K562 (cell line): ENCODE measurements at regions not wholly inside any gene's neighbourhood (a gene's known extent, or its start where the extent isn't known, plus 50 kb on each side); places are given as distances from the start of the nearest gene placed in this dataset.

ENCODE experiments used
- ATAC-seq: fragments of 200-7000 bp; cut with Tn5 transposase; 3 replicates; pipeline ENCODE4 v1.9.1; 2020; ENCODE audit warnings: moderate library complexity
- BruUV-seq: library from RNA; stranded (reverse); fragments of 400-500 nt; replicated peaks from 2 replicates; lab custom pipeline; 2021; lab: Mats Ljungman, UMichigan
- CTCF ChIA-PET: fragments of 300-600 bp; formaldehyde crosslinking; extraction: SDS; loops from one replicate; lab custom pipeline; 2021; ENCODE audit warnings: low intra/inter-chr PET ratio; lab: Yijun Ruan, JAX
- POLR2A ChIA-PET: fragments of 300-600, 350-650 bp; sonication (Branson Sonifier 250); formaldehyde crosslinking; extraction: SDS; loops from one replicate; lab custom pipeline; 2021; ENCODE audit warnings: antibody characterized with exemption, inconsistent platforms; lab: Yijun Ruan, JAX
- DNase-seq, 4 experiments: peaks; one replicate each; pipeline versions ENCODE4 v3.0.0 to v3.0.0-alpha.2; 2011 to 2018; ENCODE audit warnings: low spot score in 3 of 4, mixed read lengths in 3 of 4; ENCODE audit errors: extremely low read depth in 1 of 4
- FAIRE-seq: peaks from 2 replicates; lab custom pipeline; 2011; peaks lifted over from hg19 to GRCh38; lab: Jason Lieb, UNC
- H2AFZ ChIP-seq: 2 replicates; pipeline ENCODE4 v1.6.0; 2011; ENCODE audit warnings: low read depth, low read length, control low read depth, inconsistent platforms
- H3K27ac ChIP-seq: fragments of 200-600 bp; 3 replicates; pipeline ENCODE4 v1.8.0; 2011; ENCODE audit warnings: low read depth, mild to moderate bottlenecking, control low read depth, inconsistent platforms, low read length, moderate library complexity, mixed read lengths; ENCODE audit errors: extremely low read depth
- H3K27me3 ChIP-seq, 2 experiments: fragments of 300-600 bp in 1 of 2; 2 replicates in 1 of 2; 3 replicates in 1 of 2; pipeline versions ENCODE4 v1.6.0 to v1.8.0; 2011; ENCODE audit warnings: inconsistent platforms in 2 of 2, low read length in 2 of 2, mild to moderate bottlenecking in 1 of 2, mixed read lengths in 1 of 2, moderate library complexity in 1 of 2; ENCODE audit not compliant: control insufficient read depth in 2 of 2, insufficient read depth in 2 of 2
- H3K36me3 ChIP-seq: fragments of 300-600 bp; 3 replicates; pipeline ENCODE4 v1.8.0; 2011; ENCODE audit warnings: mild to moderate bottlenecking, low read length, inconsistent platforms; ENCODE audit not compliant: control insufficient read depth, insufficient read depth
- H3K4me1 ChIP-seq, 2 experiments: fragments of 200-600 bp in 1 of 2; replicated peaks in 1 of 2; 2 replicates in 1 of 2; 3 replicates in 1 of 2; pipeline versions ENCODE4 v1.5.1 to v1.8.0; 2011; ENCODE audit warnings: inconsistent platforms in 2 of 2, low read length in 2 of 2, mild to moderate bottlenecking in 1 of 2, mixed read lengths in 1 of 2, moderate library complexity in 1 of 2; ENCODE audit not compliant: control insufficient read depth in 2 of 2, insufficient read depth in 2 of 2
- H3K4me2 ChIP-seq: 2 replicates; pipeline ENCODE4 v1.6.1; 2011; ENCODE audit warnings: low read length, control low read depth, inconsistent platforms, mixed read lengths; ENCODE audit not compliant: insufficient read depth
- H3K4me3 ChIP-seq: fragments of 200-600 bp; sonication (generic), shearing (Covaris generic); 2 replicates; pipeline ENCODE4 v1.5.1; 2016; ENCODE audit warnings: control low read depth, inconsistent platforms
- H3K79me2 ChIP-seq: fragments of 200-600 bp; 3 replicates; pipeline ENCODE4 v1.8.0; 2011; ENCODE audit warnings: low read length, inconsistent platforms; ENCODE audit not compliant: control insufficient read depth, insufficient read depth
- H3K9ac ChIP-seq, 2 experiments: 2 replicates each; pipeline versions ENCODE4 v1.6.0 to v1.6.1; 2011; ENCODE audit warnings: low read depth in 2 of 2, low read length in 2 of 2, control low read depth in 1 of 2, inconsistent platforms in 1 of 2, mild to moderate bottlenecking in 1 of 2, mixed read lengths in 1 of 2; ENCODE audit not compliant: insufficient read depth in 1 of 2
- H3K9me1 ChIP-seq: one replicate; pipeline ENCODE4 v1.6.0; 2011; ENCODE audit warnings: inconsistent platforms, mild to moderate bottlenecking, low read length, moderate library complexity; ENCODE audit not compliant: control insufficient read depth, insufficient read depth
- H3K9me3 ChIP-seq: replicated peaks from 2 replicates; pipeline ENCODE4 v1.5.1; 2011; ENCODE audit warnings: low read depth, low read length, inconsistent platforms; ENCODE audit not compliant: control insufficient read depth, insufficient read depth
- H4K20me1 ChIP-seq: replicated peaks from 2 replicates; pipeline ENCODE4 v1.6.1; 2011; ENCODE audit warnings: low read length, inconsistent platforms, mixed read lengths; ENCODE audit not compliant: control insufficient read depth, insufficient read depth
- DPF2 ChIP-seq: fragments of 450-650 bp; IDR thresholded peaks from 2 replicates; pipeline ENCODE4 v1.6.1; 2016
- FOXO4 ChIP-seq: fragments of 450-650 bp; formaldehyde crosslinking; IDR thresholded peaks from 2 replicates; pipeline ENCODE4 v1.4.0; 2020; ENCODE audit warnings: mild to moderate bottlenecking, moderate library complexity
- HDAC3 ChIP-seq: fragments of 450-650 bp; IDR thresholded peaks from 2 replicates; pipeline ENCODE4 v1.6.1; 2018; ENCODE audit warnings: borderline replicate concordance, mild to moderate bottlenecking, moderate library complexity; ENCODE audit not compliant: partially characterized antibody
- WGBS: fragments of 100-300 bp; shearing (Covaris generic); methylation state at CpG from one replicate; pipeline ENCODE4 v1.1.6; 2016; ENCODE audit warnings: low coverage, mixed read lengths; ENCODE audit not compliant: insufficient coverage; ENCODE audit errors: missing lambda C conversion rate; 5-methylcytosine and 5-hydroxymethylcytosine counted together
- in situ Hi-C: fragments of 300-500 bp; cut with MboI; formaldehyde crosslinking; loops from 4 replicates; pipeline ENCODE4 v1.15.0; 2018; ENCODE audit warnings: inconsistent platforms, mixed read lengths
- intact Hi-C: fragments of 100-400 bp; cut with micrococcal nuclease; formaldehyde crosslinking; loops from 2 replicates; pipeline ENCODE4 v1.14.2; 2022
- TF ChIP-seq, protein P1 (sequence below): sonication (generic); formaldehyde crosslinking; IDR thresholded peaks from 2 replicates; pipeline ENCODE4 v1.8.1; 2023; ENCODE audit warnings: mild to moderate bottlenecking, missing genetic modification reagents
- TF ChIP-seq, protein P2 (sequence below): fragments of 250-450 bp; sonication (Bioruptor Pico); IDR thresholded peaks from 2 replicates; pipeline ENCODE4 v1.5.0; 2021; ENCODE audit warnings: mild to moderate bottlenecking, borderline replicate concordance

- BruUV-seq: no TSS peak
- H3K36me3 ChIP-seq: no peaks in the 10 kb centered on the region
- no peak for ATAC-seq
- DNase-seq: no peak
- FAIRE-seq: no peak
- intact Hi-C loops (no loop called here), in situ Hi-C loops (no loop called here)
- POLR2A ChIA-PET: interaction anchor here (1.5 kb wide), 1 partner anchor 69 kb away, joined by 3 read pairs; no protein-coding TSS in a partner anchor
- H2AFZ ChIP-seq: no peak overlapping the region
- H3K27ac ChIP-seq: no peak overlapping the region
- peaks cover 0 to 7% of the 10 kb centered on the region in 2 experiments; a peak in 1 of 5 replicates for H3K27me3 ChIP-seq
- H3K4me2 ChIP-seq: no peak overlapping the region
- H3K4me3 ChIP-seq: no peak overlapping the region
- TF ChIP-seq FOXO4 (CRISPR knock-in tag) (no peak), DPF2 (no peak), HDAC3 (no peak)
- TF ChIP-seq, protein P1, sequence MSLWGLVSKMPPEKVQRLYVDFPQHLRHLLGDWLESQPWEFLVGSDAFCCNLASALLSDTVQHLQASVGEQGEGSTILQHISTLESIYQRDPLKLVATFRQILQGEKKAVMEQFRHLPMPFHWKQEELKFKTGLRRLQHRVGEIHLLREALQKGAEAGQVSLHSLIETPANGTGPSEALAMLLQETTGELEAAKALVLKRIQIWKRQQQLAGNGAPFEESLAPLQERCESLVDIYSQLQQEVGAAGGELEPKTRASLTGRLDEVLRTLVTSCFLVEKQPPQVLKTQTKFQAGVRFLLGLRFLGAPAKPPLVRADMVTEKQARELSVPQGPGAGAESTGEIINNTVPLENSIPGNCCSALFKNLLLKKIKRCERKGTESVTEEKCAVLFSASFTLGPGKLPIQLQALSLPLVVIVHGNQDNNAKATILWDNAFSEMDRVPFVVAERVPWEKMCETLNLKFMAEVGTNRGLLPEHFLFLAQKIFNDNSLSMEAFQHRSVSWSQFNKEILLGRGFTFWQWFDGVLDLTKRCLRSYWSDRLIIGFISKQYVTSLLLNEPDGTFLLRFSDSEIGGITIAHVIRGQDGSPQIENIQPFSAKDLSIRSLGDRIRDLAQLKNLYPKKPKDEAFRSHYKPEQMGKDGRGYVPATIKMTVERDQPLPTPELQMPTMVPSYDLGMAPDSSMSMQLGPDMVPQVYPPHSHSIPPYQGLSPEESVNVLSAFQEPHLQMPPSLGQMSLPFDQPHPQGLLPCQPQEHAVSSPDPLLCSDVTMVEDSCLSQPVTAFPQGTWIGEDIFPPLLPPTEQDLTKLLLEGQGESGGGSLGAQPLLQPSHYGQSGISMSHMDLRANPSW (CRISPR knock-in tag): no peak
- TF ChIP-seq, protein P2, sequence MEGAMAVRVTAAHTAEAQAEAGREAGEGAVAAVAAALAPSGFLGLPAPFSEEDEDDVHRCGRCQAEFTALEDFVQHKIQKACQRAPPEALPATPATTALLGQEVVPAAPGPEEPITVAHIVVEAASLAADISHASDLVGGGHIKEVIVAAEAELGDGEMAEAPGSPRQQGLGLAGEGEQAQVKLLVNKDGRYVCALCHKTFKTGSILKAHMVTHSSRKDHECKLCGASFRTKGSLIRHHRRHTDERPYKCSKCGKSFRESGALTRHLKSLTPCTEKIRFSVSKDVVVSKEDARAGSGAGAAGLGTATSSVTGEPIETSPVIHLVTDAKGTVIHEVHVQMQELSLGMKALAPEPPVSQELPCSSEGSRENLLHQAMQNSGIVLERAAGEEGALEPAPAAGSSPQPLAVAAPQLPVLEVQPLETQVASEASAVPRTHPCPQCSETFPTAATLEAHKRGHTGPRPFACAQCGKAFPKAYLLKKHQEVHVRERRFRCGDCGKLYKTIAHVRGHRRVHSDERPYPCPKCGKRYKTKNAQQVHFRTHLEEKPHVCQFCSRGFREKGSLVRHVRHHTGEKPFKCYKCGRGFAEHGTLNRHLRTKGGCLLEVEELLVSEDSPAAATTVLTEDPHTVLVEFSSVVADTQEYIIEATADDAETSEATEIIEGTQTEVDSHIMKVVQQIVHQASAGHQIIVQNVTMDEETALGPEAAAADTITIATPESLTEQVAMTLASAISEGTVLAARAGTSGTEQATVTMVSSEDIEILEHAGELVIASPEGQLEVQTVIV (CRISPR knock-in tag): no peak
- TF ChIP-seq, all 486 proteins: peak for 0
- Histone ChIP-seq H3K9me3 (no peaks in the 10 kb centered on the region), H3K79me2 (no peaks in the 10 kb centered on the region), H3K9ac (no peak overlapping the region), H3K9me1 (no peaks in the 10 kb centered on the region), H4K20me1 (no peaks in the 10 kb centered on the region), H3K4me1 (no peaks in the 10 kb centered on the region)
- CTCF ChIA-PET: no interaction called here
- 0% methylated on average over 4 of the region's 4 CpGs for WGBS
Observed at GRCh38 chr2:53513167-53513666, 254.4 kb upstream of the CHAC2 start.
